ENCODE measurements at regions not wholly inside any gene's neighbourhood (a gene's known extent, or its start where the extent isn't known, plus 50 kb on each side); places are given as distances from the start of the nearest gene placed in this dataset.

- no peak for TF ChIP-seq CTCF (IDR thresholded peaks at IDR 0.05; ENCODE audit: borderline replicate concordance, insufficient read depth, low read depth, low read length)
- H3K4me3 ChIP-seq (ENCODE audit: low read depth, low read length): no peak overlapping the region
These were observed 62.7 kb upstream of the RNU6-1 start for GRCh38 chr15:67902579-67903009.

GRCh38 chr15:67903708-67904107 is 63.9 kb upstream of the RNU6-1 start:
- H3K4me3 ChIP-seq (ENCODE audit: low read depth, low read length): no peak overlapping the region
- no peak for TF ChIP-seq CTCF (IDR thresholded peaks at IDR 0.05; ENCODE audit: borderline replicate concordance, insufficient read depth, low read depth, low read length)

GRCh38 chr15:67905628-67906027 is 65.8 kb upstream of the RNU6-1 start:
- H3K4me3 ChIP-seq (ENCODE audit: low read depth, low read length): no peak overlapping the region
- no peak for TF ChIP-seq CTCF (IDR thresholded peaks at IDR 0.05; ENCODE audit: borderline replicate concordance, insufficient read depth, low read depth, low read length)

- H3K4me3 ChIP-seq (ENCODE audit: low read depth, low read length): no peak overlapping the region
- TF ChIP-seq CTCF (IDR thresholded peaks at IDR 0.05; ENCODE audit: borderline replicate concordance, insufficient read depth, low read depth, low read length): no peak
These were observed 66.5 kb upstream of the RNU6-1 start for GRCh38 chr15:67906382-67906781.

- TF ChIP-seq CTCF (IDR thresholded peaks at IDR 0.05; ENCODE audit: borderline replicate concordance, insufficient read depth, low read depth, low read length): no peak
- H3K4me3 ChIP-seq (ENCODE audit: low read depth, low read length): no peak overlapping the region
These were observed 67.4 kb upstream of the RNU6-1 start for GRCh38 chr15:67907184-67907723.

GRCh38 chr15:67908756-67909155 is 68.9 kb upstream of the RNU6-1 start:
- TF ChIP-seq CTCF (IDR thresholded peaks at IDR 0.05; ENCODE audit: borderline replicate concordance, insufficient read depth, low read depth, low read length): no peak
- no peak overlapping the region for H3K4me3 ChIP-seq (ENCODE audit: low read depth, low read length)

GRCh38 chr15:67911727-67912126 is 71.9 kb upstream of the RNU6-1 start:
- no peak for TF ChIP-seq CTCF (IDR thresholded peaks at IDR 0.05; ENCODE audit: borderline replicate concordance, insufficient read depth, low read depth, low read length)
- no peak overlapping the region for H3K4me3 ChIP-seq (ENCODE audit: low read depth, low read length)

Data from GM12875 (cell line).